LNCaP clone FGC (cell line): ENCODE measurements at regions not wholly inside any gene's neighbourhood (a gene's known extent, or its start where the extent isn't known, plus 50 kb on each side); places are given as distances from the start of the nearest gene placed in this dataset.

ENCODE experiments used
- DNase-seq: peaks from one replicate; pipeline ENCODE4 v3.0.0-alpha.2; 2011; ENCODE audit warnings: low read depth
- H3K4me3 ChIP-seq: 2 replicates; pipeline ENCODE4 v1.5.1; 2011; ENCODE audit warnings: mild to moderate bottlenecking, low read depth, low read length, control low read depth
- TF ChIP-seq, protein P1 (sequence below): IDR thresholded peaks from 2 replicates; pipeline ENCODE4 v1.5.1; 2012; ENCODE audit warnings: mild to moderate bottlenecking; ENCODE audit not compliant: control insufficient read depth, insufficient read depth; ENCODE audit errors: extremely low read depth

DNA sequence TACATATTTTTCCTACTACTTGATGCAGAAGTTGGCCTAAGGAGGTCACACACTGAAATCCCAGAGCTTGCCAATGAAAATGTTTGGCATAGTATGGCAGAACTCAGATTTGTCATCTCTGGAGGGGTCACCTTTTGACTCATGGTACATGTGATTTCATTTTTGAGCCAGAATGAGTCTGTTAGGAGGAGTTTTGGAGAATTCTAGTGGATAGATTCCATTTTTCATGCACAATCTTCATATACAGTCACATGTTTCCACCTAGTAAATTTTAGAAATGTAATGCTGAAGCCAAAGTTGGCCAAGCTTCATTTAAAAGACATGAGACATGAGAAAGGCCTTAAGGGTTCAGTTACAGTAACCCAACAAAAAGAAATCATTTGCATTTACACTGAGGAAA, 97.8 kb upstream of the IGSF10 start:
- H3K4me3 ChIP-seq = no peak overlapping the region
- DNase-seq = no peak
- TF ChIP-seq, protein P1, sequence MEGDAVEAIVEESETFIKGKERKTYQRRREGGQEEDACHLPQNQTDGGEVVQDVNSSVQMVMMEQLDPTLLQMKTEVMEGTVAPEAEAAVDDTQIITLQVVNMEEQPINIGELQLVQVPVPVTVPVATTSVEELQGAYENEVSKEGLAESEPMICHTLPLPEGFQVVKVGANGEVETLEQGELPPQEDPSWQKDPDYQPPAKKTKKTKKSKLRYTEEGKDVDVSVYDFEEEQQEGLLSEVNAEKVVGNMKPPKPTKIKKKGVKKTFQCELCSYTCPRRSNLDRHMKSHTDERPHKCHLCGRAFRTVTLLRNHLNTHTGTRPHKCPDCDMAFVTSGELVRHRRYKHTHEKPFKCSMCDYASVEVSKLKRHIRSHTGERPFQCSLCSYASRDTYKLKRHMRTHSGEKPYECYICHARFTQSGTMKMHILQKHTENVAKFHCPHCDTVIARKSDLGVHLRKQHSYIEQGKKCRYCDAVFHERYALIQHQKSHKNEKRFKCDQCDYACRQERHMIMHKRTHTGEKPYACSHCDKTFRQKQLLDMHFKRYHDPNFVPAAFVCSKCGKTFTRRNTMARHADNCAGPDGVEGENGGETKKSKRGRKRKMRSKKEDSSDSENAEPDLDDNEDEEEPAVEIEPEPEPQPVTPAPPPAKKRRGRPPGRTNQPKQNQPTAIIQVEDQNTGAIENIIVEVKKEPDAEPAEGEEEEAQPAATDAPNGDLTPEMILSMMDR = no peak

DNA sequence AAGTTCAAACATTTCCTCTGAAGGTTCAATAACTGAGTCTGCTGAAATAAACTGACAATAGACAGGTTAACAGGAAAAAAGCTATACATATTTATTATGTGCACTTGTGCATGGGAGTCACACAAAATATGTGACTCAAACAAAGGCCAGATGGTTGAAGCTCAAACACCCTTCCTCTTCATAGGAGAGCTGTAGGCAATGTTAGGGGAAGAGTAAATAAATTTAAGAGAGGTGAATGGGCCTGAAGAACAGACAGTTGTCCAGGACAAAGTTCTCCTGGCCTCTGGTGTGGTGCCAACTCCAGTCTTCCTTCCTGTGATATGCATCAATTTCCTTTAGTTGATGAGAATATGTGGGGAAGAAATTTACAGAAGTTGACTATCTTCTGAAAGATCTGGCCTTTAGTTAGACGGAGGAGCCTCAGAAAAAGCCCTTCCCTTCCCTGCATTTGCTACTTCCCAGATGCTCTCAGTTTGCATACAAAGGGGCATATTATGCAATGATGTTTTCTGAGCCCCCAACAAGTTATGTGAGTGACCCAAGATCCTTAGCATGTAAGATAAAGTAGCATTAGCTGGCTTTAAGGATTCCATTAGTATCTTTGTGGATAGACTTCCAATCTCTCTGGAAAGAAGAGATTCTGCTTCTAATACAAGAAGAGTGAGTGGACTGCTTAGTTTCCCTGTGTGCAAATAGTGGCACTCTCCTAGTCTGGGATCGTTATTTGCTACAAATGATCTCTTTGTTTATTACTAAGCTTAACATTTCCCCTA, 96.4 kb upstream of the IGSF10 start:
- DNase-seq = no peak
- TF ChIP-seq, protein P1 = no peak
- no peak overlapping the region for H3K4me3 ChIP-seq

- no peak overlapping the region for H3K4me3 ChIP-seq
- TF ChIP-seq, protein P1 = no peak
- DNase-seq = no peak
These were observed 95.7 kb upstream of the IGSF10 start for GRCh38 chr3:151556596-151556995.

- no peak for DNase-seq
- TF ChIP-seq, protein P1 = no peak
- H3K4me3 ChIP-seq = no peak overlapping the region
These were observed 94.7 kb upstream of the IGSF10 start for GRCh38 chr3:151555523-151555922.

DNA sequence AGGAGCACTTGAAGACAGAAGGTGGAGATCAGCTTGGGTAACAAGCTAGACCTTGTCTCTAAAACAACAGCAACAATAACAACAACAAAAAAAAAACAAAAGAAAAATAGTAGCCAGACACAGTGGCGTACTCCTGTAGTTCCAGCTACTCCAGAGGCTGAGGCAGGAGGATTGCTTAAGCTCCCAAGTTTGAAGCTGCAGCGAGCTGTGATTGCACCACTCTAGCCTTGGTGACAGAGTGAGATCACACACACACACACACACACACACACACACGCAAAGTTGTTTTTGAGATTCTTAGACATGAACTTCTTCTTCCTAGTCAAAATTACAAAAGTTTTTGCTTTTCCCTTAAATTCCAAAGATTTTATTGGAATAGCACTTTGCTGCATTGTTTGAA, 93.0 kb upstream of the IGSF10 start:
- DNase-seq = no peak
- TF ChIP-seq, protein P1 = no peak
- no peak overlapping the region for H3K4me3 ChIP-seq

GRCh38 chr3:151552589-151552988, 91.7 kb upstream of the IGSF10 start:
- no peak for DNase-seq
- no peak overlapping the region for H3K4me3 ChIP-seq
- TF ChIP-seq, protein P1 = no peak

DNA sequence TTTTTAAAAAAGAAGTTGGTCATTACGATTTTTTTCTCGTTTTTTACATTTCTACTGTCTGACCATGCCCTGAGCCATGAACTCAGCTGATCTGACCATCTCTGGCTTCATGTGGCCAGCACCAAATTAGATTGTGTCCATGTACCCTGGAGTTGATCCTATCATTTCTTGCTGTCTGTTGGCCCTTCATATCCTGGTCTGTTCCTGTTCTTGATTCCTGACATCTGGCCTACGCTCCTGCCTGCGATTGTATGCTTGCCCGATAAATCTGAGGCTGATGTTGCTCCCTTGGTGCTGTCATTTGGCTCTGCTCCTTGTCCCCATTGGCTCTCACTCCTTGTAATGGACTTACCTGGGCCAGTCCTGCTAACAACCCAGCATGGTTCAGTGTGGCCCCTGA, 89.8 kb upstream of the IGSF10 start:
- TF ChIP-seq, protein P1 = no peak
- no peak overlapping the region for H3K4me3 ChIP-seq
- no peak for DNase-seq
